Heart left ventricle (tissue), 16 donors: ENCODE measurements at regions not wholly inside any gene's neighbourhood (a gene's known extent, or its start where the extent isn't known, plus 50 kb on each side); places are given as distances from the start of the nearest gene placed in this dataset.

ENCODE experiments used
- ATAC-seq, 4 donors: fragments of 200-7000 bp; cut with Tn5 transposase; one replicate each; pipeline ENCODE4 v1.9.1; 2020 to 2022; ENCODE audit warnings: moderate library complexity in 4 of 4, mild to moderate bottlenecking in 3 of 4, moderate number of reproducible peaks in 1 of 4
- DNase-seq, 5 donors: peaks; one replicate each; pipeline ENCODE4 v3.0.0-alpha.2; 2020
- H3K27ac ChIP-seq, 12 donors: fragments of 200-600 bp; sonication (generic) in 4 of 12; one replicate each; pipeline versions ENCODE4 v1.5.0 to v1.8.0; 2016 to 2022; ENCODE audit warnings: mild to moderate bottlenecking in 2 of 12
- H3K27me3 ChIP-seq, 9 donors: fragments of 200-600 bp; sonication (generic) in 2 of 9; one replicate each; pipeline versions ENCODE4 v1.5.1 to v1.8.0; 2016 to 2022; ENCODE audit warnings: mild to moderate bottlenecking in 3 of 9
- H3K36me3 ChIP-seq, 9 donors: fragments of 200-600 bp; sonication (generic) in 2 of 9; one replicate each; pipeline versions ENCODE4 v1.5.0 to v1.8.0; 2018 to 2022; ENCODE audit warnings: mild to moderate bottlenecking in 2 of 9
- H3K4me1 ChIP-seq, 12 donors: fragments of 200-600 bp; sonication (generic) in 4 of 12; one replicate each; pipeline versions ENCODE4 v1.5.0 to v1.8.0; 2016 to 2022; ENCODE audit warnings: mild to moderate bottlenecking in 3 of 12
- H3K4me3 ChIP-seq, 12 donors: fragments of 200-600 bp; sonication (generic) in 4 of 12; one replicate each; pipeline versions ENCODE4 v1.5.0 to v1.8.0; 2017 to 2022; ENCODE audit warnings: mild to moderate bottlenecking in 9 of 12, moderate library complexity in 4 of 12
- H3K9me3 ChIP-seq, 12 donors: fragments of 200-600 bp; sonication (generic) in 4 of 12; one replicate each; pipeline versions ENCODE4 v1.5.0 to v1.8.0; 2016 to 2022; ENCODE audit warnings: mild to moderate bottlenecking in 1 of 12
- POLR2A ChIP-seq, 2 donors: fragments of 450-650 bp; IDR thresholded peaks; one replicate each; pipeline ENCODE4 v1.6.1; 2017; ENCODE audit warnings: antibody characterized with exemption in 2 of 2, mild to moderate bottlenecking in 2 of 2, moderate library complexity in 2 of 2
- WGBS, 4 donors: extraction: QIAGEN DNeasy Blood & Tissue Kit in 2 of 4; methylation state at CpG; one replicate each; pipeline versions ENCODE4 v1.1.5 to v1.1.7; 2013 to 2018; 5-methylcytosine and 5-hydroxymethylcytosine counted together
- intact Hi-C, 10 donors: fragments of 100-400 bp; cut with DNase I; formaldehyde crosslinking; loops; one replicate each; pipeline versions ENCODE4 v1.11.1 to v1.14.2; 2022
- TF ChIP-seq, protein P1 (sequence below), 12 donors: fragments of 200-600 bp; sonication (generic) in 4 of 12; IDR thresholded peaks; one replicate each; pipeline versions ENCODE4 v1.5.0 to v1.8.0; 2018 to 2022; ENCODE audit warnings: antibody characterized with exemption in 12 of 12, mild to moderate bottlenecking in 5 of 12
- donor health status: ischemic (EF 13 %, LVEDD 7.1; RV severe dilation, severe dysfunction).
- donor health status: healthy with polysubstance abuse.
- donor health status: DM: no; HTN: yes; CAD: no.
- donor health status: DM: no; HTN: no; CAD: no.
- donor health status: ischemic (EF 25% LVEDD 6.9; RV normal size, moderate dysfunction).
- donor health status: ischemic (EF 25% LVEDD 5.7; RV mildly dilated, moderate dysfunction).
- donor health status: healthy.
- donor health status: DM: yes; HTN: yes; CAD: no.
- donor health status: ischemic (EF 35%, LVEDD 5.7; RV mildly dilated, moderate dysfunction).
- donor health status: nonischemic (EF 11% LVEDD 7.7; RV severe dilation, severe dysfunction).
- donor health status: DM: yes; HTN: yes; CAD: no.
- donor health status: PGD.
- donor health status: ischemic (EF 29% LVEDD 5.4; RV normal size, mild dysfunction).
- donor health status: nonischemic (EF 23%, LVEDD 6.1; RV moderate dilation, normal function).

DNA sequence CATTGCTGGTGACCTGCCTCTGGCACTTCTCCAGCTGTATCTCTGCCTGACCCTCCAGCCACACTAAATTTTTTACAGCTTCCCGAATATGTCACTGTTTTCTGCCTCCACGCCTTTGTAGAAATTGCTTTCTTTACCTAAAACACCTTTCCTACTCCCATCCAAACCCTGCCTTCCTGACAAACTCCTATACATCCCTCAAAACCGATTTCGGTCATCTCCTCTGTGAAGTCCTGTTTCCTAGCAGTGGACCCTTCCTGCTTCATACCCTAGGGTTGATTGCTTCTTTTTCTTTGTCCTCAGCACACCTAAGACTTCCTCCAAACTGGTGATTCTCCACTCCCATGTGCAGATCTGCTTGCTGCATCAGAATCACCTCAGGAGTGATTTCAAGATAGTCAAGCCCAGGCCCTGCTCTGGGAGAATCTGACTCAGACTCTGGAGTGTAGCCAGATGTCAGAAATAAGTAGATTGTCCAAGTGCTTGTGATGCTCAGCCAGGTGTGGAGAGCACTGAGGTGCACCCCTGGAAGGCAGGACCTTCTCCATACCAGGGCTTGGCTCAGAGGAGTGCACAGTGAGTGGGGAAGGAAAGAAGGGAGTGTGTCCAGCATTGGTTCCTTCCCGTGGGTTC lies 184.2 kb downstream of the COPRS start:
- Histone ChIP-seq H3K27ac (no peak overlapping the region), H3K9me3 (no peaks in the 10 kb centered on the region), H3K4me1 (peaks cover 0 to 10% (median 0%) of the 10 kb centered on the region in 12 donors), H3K4me3 (no peak overlapping the region), H3K27me3 (no peaks in the 10 kb centered on the region), H3K36me3 (no peaks in the 10 kb centered on the region)
- 80 to 86% (median 83%) methylated on average over 5 of the region's 5 CpGs for WGBS, 4 donors
- ATAC-seq, result no peak
- intact Hi-C loops, result loop anchor here in 1 of 10 donors (10.0 kb wide), 1 partner anchor 160 kb away; no protein-coding TSS in a partner anchor
- no peak for DNase-seq
- TF ChIP-seq, protein P1, sequence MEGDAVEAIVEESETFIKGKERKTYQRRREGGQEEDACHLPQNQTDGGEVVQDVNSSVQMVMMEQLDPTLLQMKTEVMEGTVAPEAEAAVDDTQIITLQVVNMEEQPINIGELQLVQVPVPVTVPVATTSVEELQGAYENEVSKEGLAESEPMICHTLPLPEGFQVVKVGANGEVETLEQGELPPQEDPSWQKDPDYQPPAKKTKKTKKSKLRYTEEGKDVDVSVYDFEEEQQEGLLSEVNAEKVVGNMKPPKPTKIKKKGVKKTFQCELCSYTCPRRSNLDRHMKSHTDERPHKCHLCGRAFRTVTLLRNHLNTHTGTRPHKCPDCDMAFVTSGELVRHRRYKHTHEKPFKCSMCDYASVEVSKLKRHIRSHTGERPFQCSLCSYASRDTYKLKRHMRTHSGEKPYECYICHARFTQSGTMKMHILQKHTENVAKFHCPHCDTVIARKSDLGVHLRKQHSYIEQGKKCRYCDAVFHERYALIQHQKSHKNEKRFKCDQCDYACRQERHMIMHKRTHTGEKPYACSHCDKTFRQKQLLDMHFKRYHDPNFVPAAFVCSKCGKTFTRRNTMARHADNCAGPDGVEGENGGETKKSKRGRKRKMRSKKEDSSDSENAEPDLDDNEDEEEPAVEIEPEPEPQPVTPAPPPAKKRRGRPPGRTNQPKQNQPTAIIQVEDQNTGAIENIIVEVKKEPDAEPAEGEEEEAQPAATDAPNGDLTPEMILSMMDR (IDR thresholded peaks at IDR 0.05), result no peak
- no peak for TF ChIP-seq POLR2A (IDR thresholded peaks at IDR 0.05)

DNA sequence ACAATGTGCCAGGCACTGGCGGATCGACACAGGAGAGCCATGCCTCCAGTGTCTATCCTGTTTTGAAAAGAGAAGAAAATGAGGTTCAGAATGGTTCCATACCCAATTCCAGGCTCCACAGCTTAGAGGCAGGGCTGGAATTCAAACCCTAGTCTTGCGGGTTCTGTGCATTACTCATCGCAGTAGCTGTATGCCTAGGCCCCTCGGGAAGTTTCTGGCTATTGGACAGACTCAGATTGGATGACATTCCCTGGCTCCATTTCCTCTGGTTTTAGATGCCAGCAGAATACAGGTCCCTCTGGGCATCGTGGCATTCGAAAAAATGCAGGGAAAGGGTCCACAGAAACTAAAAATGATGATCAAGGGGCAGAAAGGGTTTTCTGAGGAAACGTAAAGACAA lies 184.7 kb downstream of the COPRS start:
- ATAC-seq (no peak), DNase-seq (no peak)
- intact Hi-C loops, result loop anchor here in 1 of 10 donors (10.0 kb wide), 1 partner anchor 160 kb away; no protein-coding TSS in a partner anchor
- 66 to 75% (median 70%) methylated on average over 8 of the region's 8 CpGs for WGBS, 4 donors
- Histone ChIP-seq H3K27me3 (no peaks in the 10 kb centered on the region), H3K4me1 (peaks cover 0 to 10% (median 0%) of the 10 kb centered on the region in 12 donors), H3K27ac (no peak overlapping the region), H3K36me3 (no peaks in the 10 kb centered on the region), H3K9me3 (no peaks in the 10 kb centered on the region), H3K4me3 (no peak overlapping the region)
- no peak for TF ChIP-seq POLR2A (IDR thresholded peaks at IDR 0.05)
- TF ChIP-seq, protein P1 (IDR thresholded peaks at IDR 0.05), result no peak

DNA sequence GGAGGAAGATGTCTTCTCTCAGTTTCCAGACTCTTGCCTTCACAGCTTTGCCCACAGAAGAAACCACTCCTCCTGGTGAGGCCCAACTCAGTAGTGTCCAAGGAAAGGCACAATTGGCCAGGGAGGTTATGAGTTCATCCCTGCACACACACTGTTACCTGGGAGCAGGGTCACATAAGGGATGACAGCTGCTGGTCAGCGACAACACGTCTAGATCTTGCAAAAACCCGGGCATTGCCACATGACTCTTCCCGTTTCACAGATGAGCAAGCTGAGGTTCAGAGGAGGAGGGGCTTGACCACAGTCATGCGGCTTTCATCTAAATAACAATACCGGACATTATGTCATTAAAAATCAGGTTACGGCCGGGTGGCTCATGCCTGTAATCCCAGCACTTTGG lies 186.0 kb downstream of the COPRS start:
- no peak overlapping the region for H3K4me3 ChIP-seq
- ATAC-seq (no peak), DNase-seq (no peak)
- H3K36me3 ChIP-seq, result no peaks in the 10 kb centered on the region
- 60 to 81% (median 70%) methylated on average over 7 to 8 of the region's 8 CpGs for WGBS, 4 donors
- H3K9me3 ChIP-seq, result no peaks in the 10 kb centered on the region
- intact Hi-C loops, result loop anchor here in 1 of 10 donors (10.0 kb wide), 1 partner anchor 162 kb away; no protein-coding TSS in a partner anchor
- H3K27ac ChIP-seq, result no peak overlapping the region
- no peaks in the 10 kb centered on the region for H3K4me1 ChIP-seq
- TF ChIP-seq, protein P1 (IDR thresholded peaks at IDR 0.05), result no peak
- TF ChIP-seq POLR2A (IDR thresholded peaks at IDR 0.05), result no peak
- no peaks in the 10 kb centered on the region for H3K27me3 ChIP-seq

DNA sequence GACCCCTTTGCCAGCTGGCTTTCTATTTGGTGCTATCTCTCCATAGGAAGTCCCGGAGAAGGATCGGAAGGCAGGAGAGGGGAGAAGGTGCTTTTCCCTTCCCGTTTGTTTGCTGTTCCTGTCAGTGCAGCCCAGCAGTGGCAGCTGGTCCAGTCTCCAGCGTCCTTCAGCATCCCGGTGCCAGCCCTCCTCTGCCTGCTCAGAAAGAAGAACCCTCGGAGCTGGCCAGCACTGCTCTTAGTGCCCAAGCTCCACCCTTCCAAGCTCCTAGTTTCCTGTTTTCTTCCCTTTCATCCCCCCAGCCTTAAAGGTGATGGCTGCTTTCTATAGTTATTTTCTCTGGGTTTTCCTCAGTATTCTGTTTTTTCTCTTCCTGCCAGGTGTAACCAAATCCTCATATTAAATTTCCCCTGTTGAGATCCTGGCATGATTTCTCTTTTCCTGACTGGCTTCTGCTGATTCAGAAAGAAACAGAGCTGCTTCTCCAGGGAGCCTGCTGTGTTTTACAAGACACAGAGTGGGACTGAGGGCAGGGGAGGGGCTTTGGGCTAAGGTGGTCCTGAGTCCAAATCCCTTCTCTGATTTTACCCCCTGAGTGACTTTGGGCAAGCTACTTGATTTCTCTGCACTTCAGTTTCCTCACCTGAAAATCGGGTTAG lies 186.8 kb downstream of the COPRS start:
- no peak for ATAC-seq
- peak in 1 of 5 donors; percentile 40 for DNase-seq
- Histone ChIP-seq H3K27ac (no peak overlapping the region), H3K36me3 (no peaks in the 10 kb centered on the region), H3K4me3 (no peak overlapping the region), H3K27me3 (no peaks in the 10 kb centered on the region), H3K9me3 (no peaks in the 10 kb centered on the region), H3K4me1 (no peaks in the 10 kb centered on the region)
- TF ChIP-seq POLR2A (IDR thresholded peaks at IDR 0.05), result no peak
- TF ChIP-seq, protein P1 (IDR thresholded peaks at IDR 0.05), result no peak
- 43 to 55% (median 50%) methylated on average over 7 of the region's 7 CpGs for WGBS, 4 donors
- intact Hi-C loops, result loop anchor here in 1 of 10 donors (10.0 kb wide), 1 partner anchor 163 kb away; no protein-coding TSS in a partner anchor
